ENCODE measurements at regions not wholly inside any gene's neighbourhood (a gene's known extent, or its start where the extent isn't known, plus 50 kb on each side); places are given as distances from the start of the nearest gene placed in this dataset.

GRCh38 chr6:88491266-88491880, 325.2 kb upstream of the CNR1 start:
- Histone ChIP-seq H3K9me3 (ENCODE audit: insufficient read depth, low read length, severe bottlenecking) (no peaks in the 10 kb centered on the region), H3K36me3 (ENCODE audit: insufficient read depth, low read length) (no peaks in the 10 kb centered on the region), H3K27ac (ENCODE audit: low read length) (no peak overlapping the region), H3K27me3 (ENCODE audit: insufficient read depth, low read length, poor library complexity) (no peaks in the 10 kb centered on the region), H4K20me1 (ENCODE audit: insufficient read depth, low read length) (no peaks in the 10 kb centered on the region), H3K79me2 (ENCODE audit: insufficient read depth, low read length) (no peaks in the 10 kb centered on the region), H2AFZ (ENCODE audit: low read depth, low read length) (no peak overlapping the region), H3K4me3 (ENCODE audit: low read depth in 1 of 2, low read length in 2 of 2) (no peak overlapping the region), H3K9ac (ENCODE audit: low read depth, low read length) (no peak overlapping the region), H3K4me1 (ENCODE audit: insufficient read depth, low read length) (no peaks in the 10 kb centered on the region), H3K4me2 (ENCODE audit: insufficient read depth, low read length) (no peak overlapping the region)
- no peak for ATAC-seq (ENCODE audit: insufficient read depth, low read depth)
- no peak for TF ChIP-seq CTCF (IDR thresholded peaks at IDR 0.05; ENCODE audit: borderline replicate concordance, extremely low read depth, low read length, poor library complexity, severe bottlenecking)
- no peak for DNase-seq

- Histone ChIP-seq H3K27ac (ENCODE audit: low read length) (no peak overlapping the region), H4K20me1 (ENCODE audit: insufficient read depth, low read length) (no peaks in the 10 kb centered on the region), H3K4me3 (ENCODE audit: low read depth in 1 of 2, low read length in 2 of 2) (no peak overlapping the region), H3K9ac (ENCODE audit: low read depth, low read length) (no peak overlapping the region), H2AFZ (ENCODE audit: low read depth, low read length) (no peak overlapping the region), H3K27me3 (ENCODE audit: insufficient read depth, low read length, poor library complexity) (no peaks in the 10 kb centered on the region), H3K4me1 (ENCODE audit: insufficient read depth, low read length) (no peaks in the 10 kb centered on the region), H3K36me3 (ENCODE audit: insufficient read depth, low read length) (no peaks in the 10 kb centered on the region), H3K4me2 (ENCODE audit: insufficient read depth, low read length) (no peak overlapping the region), H3K9me3 (ENCODE audit: insufficient read depth, low read length, severe bottlenecking) (no peaks in the 10 kb centered on the region), H3K79me2 (ENCODE audit: insufficient read depth, low read length) (no peaks in the 10 kb centered on the region)
- ATAC-seq (ENCODE audit: insufficient read depth, low read depth) = no peak
- TF ChIP-seq CTCF (IDR thresholded peaks at IDR 0.05; ENCODE audit: borderline replicate concordance, extremely low read depth, low read length, poor library complexity, severe bottlenecking) (no peak), EZH2 (IDR thresholded peaks at IDR 0.05; ENCODE audit: borderline replicate concordance, low read depth, low read length, severe bottlenecking) (no peak)
- no peak for DNase-seq
These were observed 324.7 kb upstream of the CNR1 start for GRCh38 chr6:88490908-88491264.

GRCh38 chr6:88490195-88490907, 324.2 kb upstream of the CNR1 start:
- Histone ChIP-seq H3K4me3 (ENCODE audit: low read depth in 1 of 2, low read length in 2 of 2) (no peak overlapping the region), H2AFZ (ENCODE audit: low read depth, low read length) (no peak overlapping the region), H3K4me1 (ENCODE audit: insufficient read depth, low read length) (no peaks in the 10 kb centered on the region), H3K79me2 (ENCODE audit: insufficient read depth, low read length) (no peaks in the 10 kb centered on the region), H3K9me3 (ENCODE audit: insufficient read depth, low read length, severe bottlenecking) (no peaks in the 10 kb centered on the region), H3K27ac (ENCODE audit: low read length) (no peak overlapping the region), H4K20me1 (ENCODE audit: insufficient read depth, low read length) (no peaks in the 10 kb centered on the region), H3K27me3 (ENCODE audit: insufficient read depth, low read length, poor library complexity) (no peaks in the 10 kb centered on the region), H3K4me2 (ENCODE audit: insufficient read depth, low read length) (no peak overlapping the region), H3K9ac (ENCODE audit: low read depth, low read length) (no peak overlapping the region), H3K36me3 (ENCODE audit: insufficient read depth, low read length) (no peaks in the 10 kb centered on the region)
- ATAC-seq (ENCODE audit: insufficient read depth, low read depth) (no peak), DNase-seq (no peak)
- no peak for TF ChIP-seq EZH2 (IDR thresholded peaks at IDR 0.05; ENCODE audit: borderline replicate concordance, low read depth, low read length, severe bottlenecking)
- TF ChIP-seq CTCF (IDR thresholded peaks at IDR 0.05; ENCODE audit: borderline replicate concordance, extremely low read depth, low read length, poor library complexity, severe bottlenecking) = no peak

All from DND-41 (cell line).